ENCODE measurements at regions not wholly inside any gene's neighbourhood (a gene's known extent, or its start where the extent isn't known, plus 50 kb on each side); places are given as distances from the start of the nearest gene placed in this dataset.

DNA sequence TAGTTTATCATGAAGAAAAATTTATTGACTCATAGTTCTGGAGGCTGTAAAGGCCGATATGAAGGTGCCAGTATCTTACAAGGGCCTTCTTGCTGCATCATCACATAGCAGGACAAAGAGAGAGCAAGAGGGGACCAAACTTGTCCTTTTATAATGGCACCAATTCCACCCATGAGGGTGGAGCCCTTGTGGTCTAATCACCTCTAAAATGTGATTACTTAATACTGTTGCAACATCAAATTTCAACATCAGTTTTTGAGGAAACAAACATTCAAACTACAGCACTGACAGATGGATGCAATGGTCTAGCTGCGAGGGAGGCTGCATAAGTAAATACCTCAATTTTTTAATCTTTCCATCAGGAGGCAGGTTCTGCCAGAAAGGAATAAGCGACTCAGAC is 76.7 kb upstream of the LAMA2 start:
- no peaks in the 10 kb centered on the region for H3K27me3 ChIP-seq (ENCODE audit: control insufficient read depth in 1 of 2, insufficient read depth in 2 of 2, low read length in 2 of 2)
- no peak overlapping the region for H3K27ac ChIP-seq (ENCODE audit: low read depth in 1 of 2, low read length in 2 of 2)
- ChIA-PET POLR2A (no interaction called here), CTCF (no interaction called here)
- TF ChIP-seq, protein P1, sequence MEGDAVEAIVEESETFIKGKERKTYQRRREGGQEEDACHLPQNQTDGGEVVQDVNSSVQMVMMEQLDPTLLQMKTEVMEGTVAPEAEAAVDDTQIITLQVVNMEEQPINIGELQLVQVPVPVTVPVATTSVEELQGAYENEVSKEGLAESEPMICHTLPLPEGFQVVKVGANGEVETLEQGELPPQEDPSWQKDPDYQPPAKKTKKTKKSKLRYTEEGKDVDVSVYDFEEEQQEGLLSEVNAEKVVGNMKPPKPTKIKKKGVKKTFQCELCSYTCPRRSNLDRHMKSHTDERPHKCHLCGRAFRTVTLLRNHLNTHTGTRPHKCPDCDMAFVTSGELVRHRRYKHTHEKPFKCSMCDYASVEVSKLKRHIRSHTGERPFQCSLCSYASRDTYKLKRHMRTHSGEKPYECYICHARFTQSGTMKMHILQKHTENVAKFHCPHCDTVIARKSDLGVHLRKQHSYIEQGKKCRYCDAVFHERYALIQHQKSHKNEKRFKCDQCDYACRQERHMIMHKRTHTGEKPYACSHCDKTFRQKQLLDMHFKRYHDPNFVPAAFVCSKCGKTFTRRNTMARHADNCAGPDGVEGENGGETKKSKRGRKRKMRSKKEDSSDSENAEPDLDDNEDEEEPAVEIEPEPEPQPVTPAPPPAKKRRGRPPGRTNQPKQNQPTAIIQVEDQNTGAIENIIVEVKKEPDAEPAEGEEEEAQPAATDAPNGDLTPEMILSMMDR (IDR thresholded peaks at IDR 0.05): no peak
- peaks cover 4% of the 10 kb centered on the region for H3K27me3 Mint-ChIP-seq
- no peak overlapping the region for H3K4me3 Mint-ChIP-seq
- H3K36me3 ChIP-seq (ENCODE audit: insufficient read depth, low read length): no peaks in the 10 kb centered on the region
- H3K27ac Mint-ChIP-seq: no peak overlapping the region
- no peak overlapping the region for H3K4me3 ChIP-seq (ENCODE audit: low read length)
- intact Hi-C loops (cut with DNase I, micrococcal nuclease): no loop called here
- peaks cover 6% of the 10 kb centered on the region for H3K9me3 Mint-ChIP-seq
- no peaks in the 10 kb centered on the region for H3K36me3 Mint-ChIP-seq (ENCODE audit: low read depth)
- H3K4me1 Mint-ChIP-seq (ENCODE audit: low read depth): no peaks in the 10 kb centered on the region
- H3K4me1 ChIP-seq (ENCODE audit: insufficient read depth, low read length): no peaks in the 10 kb centered on the region
- H3K9me3 ChIP-seq (ENCODE audit: control insufficient read depth in 1 of 2, insufficient read depth in 1 of 2, low read length in 2 of 2): no peaks in the 10 kb centered on the region
- DNase-seq (no peak), ATAC-seq (ENCODE audit: poor library complexity) (no peak)

DNA sequence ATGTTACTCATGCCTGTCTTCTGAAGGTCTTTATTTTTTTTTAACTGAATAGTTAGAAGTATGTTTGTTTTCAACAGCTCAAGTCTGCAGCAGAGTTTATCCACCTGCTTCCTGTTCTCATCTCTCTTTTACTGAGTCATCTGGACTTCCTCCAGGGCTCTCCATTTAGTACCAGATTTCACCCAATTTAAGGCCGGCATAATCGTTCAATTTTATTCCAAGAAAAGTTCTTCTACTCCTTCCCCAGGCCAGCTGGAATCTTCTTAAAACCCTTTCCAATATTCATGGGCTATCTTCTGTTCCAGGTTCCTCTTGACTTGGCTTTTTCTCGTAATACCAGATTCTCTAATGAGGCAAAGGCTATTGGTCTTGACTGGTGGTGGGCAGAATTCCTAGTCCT is 79.0 kb upstream of the LAMA2 start:
- no peak overlapping the region for H3K4me3 ChIP-seq (ENCODE audit: low read length)
- ChIA-PET CTCF (no interaction called here), POLR2A (no interaction called here)
- Mint-ChIP-seq H3K27me3 (peaks cover 4% of the 10 kb centered on the region), H3K4me3 (no peak overlapping the region), H3K36me3 (ENCODE audit: low read depth) (no peaks in the 10 kb centered on the region), H3K9me3 (peaks cover 6% of the 10 kb centered on the region), H3K27ac (no peak overlapping the region), H3K4me1 (ENCODE audit: low read depth) (no peaks in the 10 kb centered on the region)
- H3K36me3 ChIP-seq (ENCODE audit: insufficient read depth, low read length): no peaks in the 10 kb centered on the region
- DNase-seq (no peak), ATAC-seq (ENCODE audit: poor library complexity) (no peak)
- H3K9me3 ChIP-seq (ENCODE audit: control insufficient read depth in 1 of 2, insufficient read depth in 1 of 2, low read length in 2 of 2): no peaks in the 10 kb centered on the region
- no peaks in the 10 kb centered on the region for H3K4me1 ChIP-seq (ENCODE audit: insufficient read depth, low read length)
- intact Hi-C loops (cut with DNase I, micrococcal nuclease): no loop called here
- TF ChIP-seq, protein P1 (IDR thresholded peaks at IDR 0.05): no peak
- no peaks in the 10 kb centered on the region for H3K27me3 ChIP-seq (ENCODE audit: control insufficient read depth in 1 of 2, insufficient read depth in 2 of 2, low read length in 2 of 2)
- no peak overlapping the region for H3K27ac ChIP-seq (ENCODE audit: low read depth in 1 of 2, low read length in 2 of 2)

DNA sequence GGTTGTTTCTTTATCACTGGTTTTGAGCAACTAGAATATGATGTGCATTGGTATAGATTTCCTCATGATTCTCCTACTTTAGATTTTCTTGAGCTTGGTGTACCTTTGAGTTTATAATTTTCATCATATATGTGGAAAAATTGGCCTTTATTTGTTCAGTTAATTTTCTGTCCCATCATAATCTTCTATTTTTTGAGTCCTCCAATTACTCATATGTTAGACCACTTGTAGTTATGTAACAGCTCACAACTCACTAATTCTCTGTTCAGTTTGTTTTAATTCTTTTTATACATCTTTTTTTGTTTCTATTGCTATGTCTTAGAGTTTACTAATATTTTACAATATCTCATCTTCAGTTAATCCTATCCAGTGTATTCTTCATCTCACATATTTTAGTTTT is 81.3 kb upstream of the LAMA2 start:
- ChIA-PET POLR2A (no interaction called here), CTCF (no interaction called here)
- Mint-ChIP-seq H3K9me3 (peaks cover 6% of the 10 kb centered on the region), H3K4me3 (no peak overlapping the region), H3K27ac (no peak overlapping the region), H3K27me3 (no peaks in the 10 kb centered on the region), H3K36me3 (ENCODE audit: low read depth) (no peaks in the 10 kb centered on the region), H3K4me1 (ENCODE audit: low read depth) (no peaks in the 10 kb centered on the region)
- DNase-seq (no peak), ATAC-seq (ENCODE audit: poor library complexity) (no peak)
- Histone ChIP-seq H3K4me3 (ENCODE audit: low read length) (no peak overlapping the region), H3K27me3 (ENCODE audit: control insufficient read depth in 1 of 2, insufficient read depth in 2 of 2, low read length in 2 of 2) (no peaks in the 10 kb centered on the region), H3K4me1 (ENCODE audit: insufficient read depth, low read length) (no peaks in the 10 kb centered on the region), H3K27ac (ENCODE audit: low read depth in 1 of 2, low read length in 2 of 2) (no peak overlapping the region), H3K9me3 (ENCODE audit: control insufficient read depth in 1 of 2, insufficient read depth in 1 of 2, low read length in 2 of 2) (no peaks in the 10 kb centered on the region), H3K36me3 (ENCODE audit: insufficient read depth, low read length) (no peaks in the 10 kb centered on the region)
- TF ChIP-seq, protein P1 (IDR thresholded peaks at IDR 0.05): no peak
- intact Hi-C loops (cut with DNase I, micrococcal nuclease): no loop called here

All from CD4-positive, alpha-beta T cell (primary cell).